OCI-LY7 (cell line): ENCODE measurements at regions not wholly inside any gene's neighbourhood (a gene's known extent, or its start where the extent isn't known, plus 50 kb on each side); places are given as distances from the start of the nearest gene placed in this dataset.

Experiments
- BruUV-seq: library from RNA; stranded (reverse); fragments of 400-500 nt; replicated peaks from 2 replicates; lab custom pipeline; 2021; lab: Mats Ljungman, UMichigan
- CTCF ChIA-PET: fragments of 300-600 bp; sonication (Branson Sonifier 250); formaldehyde crosslinking; loops from one replicate; lab custom pipeline; 2022; ENCODE audit warnings: antibody characterized with exemption; ENCODE audit not compliant: unreplicated experiment; lab: Charles Lee
- POLR2A ChIA-PET: fragments of 300-600 bp; sonication (Branson Sonifier 250); formaldehyde crosslinking; loops from one replicate; lab custom pipeline; 2022; ENCODE audit warnings: antibody characterized with exemption; lab: Charles Lee
- DNase-seq: peaks from one replicate; pipeline ENCODE4 v3.0.0-alpha.2; 2015; ENCODE audit warnings: low spot score
- H2AFZ ChIP-seq: fragments of 200-600 bp; sonication (generic), shearing (Covaris generic); 2 replicates; pipeline ENCODE4 v1.6.1; 2014; ENCODE audit warnings: mild to moderate bottlenecking, antibody characterized with exemption, low read length, moderate library complexity
- H3K27ac ChIP-seq: fragments of 200-600 bp; sonication (generic); 2 replicates; pipeline ENCODE4 v1.5.1; 2014; ENCODE audit warnings: mixed run types, low read depth, mild to moderate bottlenecking, moderate library complexity, low read length, inconsistent platforms; ENCODE audit not compliant: poor library complexity, severe bottlenecking
- H3K36me3 ChIP-seq: fragments of 200-600 bp; sonication (generic); 2 replicates; pipeline ENCODE4 v1.6.1; 2014; ENCODE audit warnings: mild to moderate bottlenecking, antibody characterized with exemption, low read length, moderate library complexity, mixed read lengths; ENCODE audit not compliant: insufficient read depth
- H3K4me1 ChIP-seq: fragments of 200-600 bp; sonication (generic); 2 replicates; pipeline ENCODE4 v1.5.1; 2014; ENCODE audit warnings: mild to moderate bottlenecking, low read length; ENCODE audit not compliant: insufficient read depth, poor library complexity, severe bottlenecking
- H3K4me2 ChIP-seq: fragments of 200-600 bp; sonication (generic); 2 replicates; pipeline ENCODE4 v1.6.1; 2014; ENCODE audit warnings: mild to moderate bottlenecking, low read length
- H3K4me3 ChIP-seq: fragments of 200-600 bp; sonication (generic); 2 replicates; pipeline ENCODE4 v1.5.1; 2014; ENCODE audit warnings: mild to moderate bottlenecking, low read depth, low read length; ENCODE audit not compliant: poor library complexity, severe bottlenecking
- H3K79me2 ChIP-seq: fragments of 200-600 bp; sonication (generic); 2 replicates; pipeline ENCODE4 v1.6.1; 2016; ENCODE audit warnings: low read depth, mild to moderate bottlenecking, low read length, moderate library complexity, mixed read lengths; ENCODE audit not compliant: insufficient read depth
- H3K9me2 ChIP-seq: fragments of 200-600 bp; sonication (generic); 2 replicates; pipeline ENCODE4 v1.6.1; 2016; ENCODE audit warnings: mild to moderate bottlenecking, low read length, mixed read lengths; ENCODE audit not compliant: insufficient read depth
- H3K9me3 ChIP-seq: fragments of 200-600 bp; sonication (generic); 2 replicates; pipeline ENCODE4 v1.6.1; 2014; ENCODE audit warnings: mild to moderate bottlenecking, mixed run types, low read length, mixed read lengths
- H4K20me1 ChIP-seq: fragments of 200-600 bp; sonication (generic); 2 replicates; pipeline ENCODE4 v1.6.1; 2014; ENCODE audit warnings: mild to moderate bottlenecking, antibody characterized with exemption, low read length, moderate library complexity, mixed read lengths; ENCODE audit not compliant: insufficient read depth
- CTCF ChIP-seq: fragments of 200-600 bp; sonication (generic); conservative IDR thresholded peaks from 2 replicates; pipeline ENCODE4 v1.5.1; 2014; ENCODE audit warnings: mild to moderate bottlenecking, antibody characterized with exemption, low read length, moderate library complexity, mixed read lengths
- EZH2phosphoT487 ChIP-seq: fragments of 200-600 bp; sonication (generic); IDR thresholded peaks from 2 replicates; pipeline ENCODE4 v1.6.1; 2018; ENCODE audit warnings: low read depth, borderline replicate concordance, mild to moderate bottlenecking, mixed run types, antibody characterized with exemption, low read length, moderate library complexity, mixed read lengths
- intact Hi-C: fragments of 100-400 bp; cut with micrococcal nuclease; formaldehyde crosslinking; loops from one replicate; pipeline ENCODE4 v1.10.0; 2022; ENCODE audit not compliant: unreplicated experiment

GRCh38 chr2:19494241-19494640, 135.8 kb upstream of the OSR1 start:
- DNase-seq, result no peak
- H3K9me3 ChIP-seq, result no peaks in the 10 kb centered on the region
- intact Hi-C loops, result no loop called here
- no peak overlapping the region for H3K4me3 ChIP-seq
- no peaks in the 10 kb centered on the region for H3K4me1 ChIP-seq
- H3K4me2 ChIP-seq, result no peak overlapping the region
- no peak overlapping the region for H2AFZ ChIP-seq
- no peak overlapping the region for H3K27ac ChIP-seq
- TF ChIP-seq CTCF (no peak), EZH2phosphoT487 (no peak)
- BruUV-seq, result no TSS peak
- H3K79me2 ChIP-seq, result no peaks in the 10 kb centered on the region
- CTCF ChIA-PET, result no interaction called here
- H3K36me3 ChIP-seq, result no peaks in the 10 kb centered on the region
- POLR2A ChIA-PET, result interaction anchor here (1.3 kb wide), 1 partner anchor 149 kb away, joined by 3 read pairs; no protein-coding TSS in a partner anchor
- no peaks in the 10 kb centered on the region for H3K9me2 ChIP-seq
- H4K20me1 ChIP-seq, result no peaks in the 10 kb centered on the region

GRCh38 chr2:19491796-19492195, 133.4 kb upstream of the OSR1 start:
- Histone ChIP-seq H2AFZ (no peak overlapping the region), H3K4me1 (no peaks in the 10 kb centered on the region), H3K9me3 (no peaks in the 10 kb centered on the region), H3K4me2 (no peak overlapping the region), H3K4me3 (no peak overlapping the region), H3K36me3 (no peaks in the 10 kb centered on the region), H3K79me2 (no peaks in the 10 kb centered on the region), H3K27ac (no peak overlapping the region), H4K20me1 (no peaks in the 10 kb centered on the region), H3K9me2 (no peaks in the 10 kb centered on the region)
- no TSS peak for BruUV-seq
- intact Hi-C loops, result no loop called here
- TF ChIP-seq CTCF, result no peak
- no peak for TF ChIP-seq EZH2phosphoT487
- ChIA-PET CTCF (interaction anchor here (0.6 kb wide), 1 partner anchor 1284 kb away, joined by 5 read pairs; no protein-coding TSS in a partner anchor), POLR2A (no interaction called here)
- no peak for DNase-seq

GRCh38 chr2:19490846-19491435, 132.5 kb upstream of the OSR1 start:
- no peaks in the 10 kb centered on the region for H3K79me2 ChIP-seq
- TF ChIP-seq CTCF (no peak), EZH2phosphoT487 (no peak)
- no peaks in the 10 kb centered on the region for H3K4me1 ChIP-seq
- CTCF ChIA-PET, result interaction anchor here (0.6 kb wide), 1 partner anchor 1283 kb away, joined by 5 read pairs; no protein-coding TSS in a partner anchor
- POLR2A ChIA-PET, result no interaction called here
- no peaks in the 10 kb centered on the region for H3K9me3 ChIP-seq
- intact Hi-C loops, result no loop called here
- H3K27ac ChIP-seq, result no peak overlapping the region
- H3K9me2 ChIP-seq, result no peaks in the 10 kb centered on the region
- no peak overlapping the region for H2AFZ ChIP-seq
- H3K4me2 ChIP-seq, result no peak overlapping the region
- no TSS peak for BruUV-seq
- H4K20me1 ChIP-seq, result no peaks in the 10 kb centered on the region
- DNase-seq, result no peak
- no peak overlapping the region for H3K4me3 ChIP-seq
- no peaks in the 10 kb centered on the region for H3K36me3 ChIP-seq
